GM12892 (cell line): ENCODE measurements at regions not wholly inside any gene's neighbourhood (a gene's known extent, or its start where the extent isn't known, plus 50 kb on each side); places are given as distances from the start of the nearest gene placed in this dataset.

ENCODE experiments used
- POLR2A ChIP-seq: IDR thresholded peaks from 2 replicates; pipeline ENCODE4 v1.6.1; 2011; ENCODE audit warnings: low read depth, low read length, control low read depth
- TAF1 ChIP-seq: IDR thresholded peaks from 2 replicates; pipeline ENCODE4 v1.6.1; 2011; ENCODE audit warnings: low read depth, mild to moderate bottlenecking, control low read depth, low read length, borderline replicate concordance

GRCh38 chr10:90398566-90398965 is 459.3 kb downstream of the HTR7 start:
- no peak for TF ChIP-seq POLR2A
- no peak for TF ChIP-seq TAF1
